ENCODE measurements at regions not wholly inside any gene's neighbourhood (a gene's known extent, or its start where the extent isn't known, plus 50 kb on each side); places are given as distances from the start of the nearest gene placed in this dataset.

- Histone ChIP-seq H3K36me3 (ENCODE audit: control insufficient read depth, insufficient read depth, low read length) (no peaks in the 10 kb centered on the region), H3K27me3 (ENCODE audit: control insufficient read depth, insufficient read depth, low read length) (no peaks in the 10 kb centered on the region), H3K4me3 (ENCODE audit: low read depth, low read length) (no peak overlapping the region)
- CTCF ChIA-PET, result no interaction called here
- POLR2A ChIA-PET, result no interaction called here
- DNase-seq (ENCODE audit: low read depth), result no peak
- TF ChIP-seq, protein P1, sequence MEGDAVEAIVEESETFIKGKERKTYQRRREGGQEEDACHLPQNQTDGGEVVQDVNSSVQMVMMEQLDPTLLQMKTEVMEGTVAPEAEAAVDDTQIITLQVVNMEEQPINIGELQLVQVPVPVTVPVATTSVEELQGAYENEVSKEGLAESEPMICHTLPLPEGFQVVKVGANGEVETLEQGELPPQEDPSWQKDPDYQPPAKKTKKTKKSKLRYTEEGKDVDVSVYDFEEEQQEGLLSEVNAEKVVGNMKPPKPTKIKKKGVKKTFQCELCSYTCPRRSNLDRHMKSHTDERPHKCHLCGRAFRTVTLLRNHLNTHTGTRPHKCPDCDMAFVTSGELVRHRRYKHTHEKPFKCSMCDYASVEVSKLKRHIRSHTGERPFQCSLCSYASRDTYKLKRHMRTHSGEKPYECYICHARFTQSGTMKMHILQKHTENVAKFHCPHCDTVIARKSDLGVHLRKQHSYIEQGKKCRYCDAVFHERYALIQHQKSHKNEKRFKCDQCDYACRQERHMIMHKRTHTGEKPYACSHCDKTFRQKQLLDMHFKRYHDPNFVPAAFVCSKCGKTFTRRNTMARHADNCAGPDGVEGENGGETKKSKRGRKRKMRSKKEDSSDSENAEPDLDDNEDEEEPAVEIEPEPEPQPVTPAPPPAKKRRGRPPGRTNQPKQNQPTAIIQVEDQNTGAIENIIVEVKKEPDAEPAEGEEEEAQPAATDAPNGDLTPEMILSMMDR (IDR thresholded peaks at IDR 0.05; ENCODE audit: insufficient read depth, low read depth, low read length), result no peak
These were observed 182.6 kb downstream of the ANKRD30B start for GRCh38 chr18:14930576-14930975.

DNA sequence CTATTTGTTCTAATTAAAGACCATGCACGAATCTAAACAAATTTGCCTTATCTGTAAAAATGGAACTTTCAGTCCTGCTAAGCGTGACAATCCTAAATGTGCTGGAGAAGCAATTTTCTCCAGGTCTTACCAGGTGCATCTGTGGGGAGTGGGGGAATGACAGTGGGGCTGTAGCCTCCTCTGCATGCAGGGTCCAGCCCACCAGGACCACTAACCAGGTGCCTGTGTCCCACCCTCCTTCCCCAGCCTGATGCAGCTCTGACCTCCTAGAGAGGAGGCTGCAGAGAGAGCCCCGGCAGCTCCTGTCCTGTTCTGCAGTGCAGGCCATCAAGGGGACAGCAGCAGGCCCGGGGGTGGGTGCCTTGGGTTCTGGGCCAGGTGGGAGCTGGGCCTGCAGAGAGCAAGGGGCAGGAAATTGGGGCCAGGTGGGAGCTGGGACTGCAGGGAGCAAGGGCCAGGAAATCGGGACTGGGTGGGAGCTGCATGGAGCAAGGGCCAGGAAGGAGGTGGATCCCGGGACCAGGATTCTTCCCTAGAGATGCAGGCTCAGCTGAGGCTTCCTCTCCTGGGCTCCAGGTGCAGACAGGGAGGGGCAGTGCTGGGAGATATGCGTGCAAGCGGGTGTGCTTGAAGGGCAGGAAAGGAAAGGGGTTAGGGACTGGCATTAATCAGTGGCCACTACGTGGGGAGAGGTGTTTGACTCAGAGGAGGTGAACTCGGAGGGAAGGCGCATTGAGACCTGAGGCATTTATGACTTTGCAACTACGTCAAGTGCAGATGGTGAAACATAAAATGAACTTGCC, 185.3 kb downstream of the ANKRD30B start:
- Histone ChIP-seq H3K36me3 (ENCODE audit: control insufficient read depth, insufficient read depth, low read length) (no peaks in the 10 kb centered on the region), H3K27me3 (ENCODE audit: control insufficient read depth, insufficient read depth, low read length) (no peaks in the 10 kb centered on the region), H3K4me3 (ENCODE audit: low read depth, low read length) (no peak overlapping the region)
- no peak for DNase-seq (ENCODE audit: low read depth)
- TF ChIP-seq, protein P1 (IDR thresholded peaks at IDR 0.05; ENCODE audit: insufficient read depth, low read depth, low read length), result no peak
- ChIA-PET CTCF (no interaction called here), POLR2A (no interaction called here)

- no peaks in the 10 kb centered on the region for H3K36me3 ChIP-seq (ENCODE audit: control insufficient read depth, insufficient read depth, low read length)
- ChIA-PET CTCF (no interaction called here), POLR2A (no interaction called here)
- TF ChIP-seq, protein P1 (IDR thresholded peaks at IDR 0.05; ENCODE audit: insufficient read depth, low read depth, low read length), result no peak
- H3K27me3 ChIP-seq (ENCODE audit: control insufficient read depth, insufficient read depth, low read length), result no peaks in the 10 kb centered on the region
- no peak for DNase-seq (ENCODE audit: low read depth)
- H3K4me3 ChIP-seq (ENCODE audit: low read depth, low read length), result no peak overlapping the region
These were observed 186.0 kb downstream of the ANKRD30B start for GRCh38 chr18:14933964-14934363.

DNA sequence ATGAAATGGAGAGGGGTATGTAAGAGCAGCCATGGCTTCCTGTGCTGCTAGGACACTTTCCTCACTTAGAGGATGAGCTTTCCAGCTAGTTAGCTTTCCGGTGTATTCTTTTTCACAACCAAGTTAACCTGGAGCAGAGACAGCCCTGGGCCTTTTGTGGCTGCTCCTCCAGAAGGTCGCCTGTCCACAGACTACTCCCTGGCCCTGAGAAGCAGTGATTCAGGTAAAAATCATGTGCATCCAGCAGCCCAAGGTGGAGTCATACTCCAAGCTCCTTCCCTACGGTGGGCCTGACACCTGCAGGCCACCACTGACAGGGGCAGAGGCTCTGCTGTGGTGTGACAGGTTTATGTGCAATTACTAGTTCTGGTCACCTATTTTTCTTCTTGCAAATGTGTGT, 187.2 kb downstream of the ANKRD30B start:
- CTCF ChIA-PET, result no interaction called here
- POLR2A ChIA-PET, result no interaction called here
- H3K27me3 ChIP-seq (ENCODE audit: control insufficient read depth, insufficient read depth, low read length), result no peaks in the 10 kb centered on the region

DNA sequence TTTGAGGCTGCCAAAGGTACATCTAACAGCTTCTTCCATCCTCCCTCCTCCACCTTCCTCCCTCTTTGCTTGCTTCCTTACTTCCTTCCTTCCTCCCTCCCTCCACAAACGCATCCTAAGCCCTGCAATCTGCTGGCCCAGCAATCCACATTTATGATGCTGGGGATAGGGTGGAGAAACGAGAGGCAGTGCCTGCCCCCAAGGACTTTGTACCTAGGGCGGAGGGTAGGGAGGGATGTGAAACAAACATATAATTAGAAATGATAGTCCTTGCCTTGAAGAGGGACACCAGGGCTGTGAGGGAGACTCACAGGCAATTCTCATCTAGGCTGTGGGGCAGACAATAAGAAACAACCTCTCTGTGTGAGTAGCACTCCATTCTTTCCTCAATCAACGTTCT, 188.3 kb downstream of the ANKRD30B start:
- CTCF ChIA-PET, result no interaction called here
- no peaks in the 10 kb centered on the region for H3K36me3 ChIP-seq (ENCODE audit: control insufficient read depth, insufficient read depth, low read length)
- TF ChIP-seq, protein P1 (IDR thresholded peaks at IDR 0.05; ENCODE audit: insufficient read depth, low read depth, low read length), result no peak
- no peak for DNase-seq (ENCODE audit: low read depth)
- POLR2A ChIA-PET, result no interaction called here
- H3K27me3 ChIP-seq (ENCODE audit: control insufficient read depth, insufficient read depth, low read length), result no peaks in the 10 kb centered on the region
- no peak overlapping the region for H3K4me3 ChIP-seq (ENCODE audit: low read depth, low read length)

More for the DNA sequence above, 187.2 kb downstream of the ANKRD30B start:
- Histone ChIP-seq H3K36me3 (ENCODE audit: control insufficient read depth, insufficient read depth, low read length) (no peaks in the 10 kb centered on the region), H3K4me3 (ENCODE audit: low read depth, low read length) (no peak overlapping the region)
- no peak for DNase-seq (ENCODE audit: low read depth)
- TF ChIP-seq, protein P1 (IDR thresholded peaks at IDR 0.05; ENCODE audit: insufficient read depth, low read depth, low read length), result no peak
